ENCODE measurements at regions not wholly inside any gene's neighbourhood (a gene's known extent, or its start where the extent isn't known, plus 50 kb on each side); places are given as distances from the start of the nearest gene placed in this dataset.

GRCh38 chr1:104699433-104699832, 949.7 kb downstream of the AMY1C start (continued):
- TF ChIP-seq, protein P1, sequence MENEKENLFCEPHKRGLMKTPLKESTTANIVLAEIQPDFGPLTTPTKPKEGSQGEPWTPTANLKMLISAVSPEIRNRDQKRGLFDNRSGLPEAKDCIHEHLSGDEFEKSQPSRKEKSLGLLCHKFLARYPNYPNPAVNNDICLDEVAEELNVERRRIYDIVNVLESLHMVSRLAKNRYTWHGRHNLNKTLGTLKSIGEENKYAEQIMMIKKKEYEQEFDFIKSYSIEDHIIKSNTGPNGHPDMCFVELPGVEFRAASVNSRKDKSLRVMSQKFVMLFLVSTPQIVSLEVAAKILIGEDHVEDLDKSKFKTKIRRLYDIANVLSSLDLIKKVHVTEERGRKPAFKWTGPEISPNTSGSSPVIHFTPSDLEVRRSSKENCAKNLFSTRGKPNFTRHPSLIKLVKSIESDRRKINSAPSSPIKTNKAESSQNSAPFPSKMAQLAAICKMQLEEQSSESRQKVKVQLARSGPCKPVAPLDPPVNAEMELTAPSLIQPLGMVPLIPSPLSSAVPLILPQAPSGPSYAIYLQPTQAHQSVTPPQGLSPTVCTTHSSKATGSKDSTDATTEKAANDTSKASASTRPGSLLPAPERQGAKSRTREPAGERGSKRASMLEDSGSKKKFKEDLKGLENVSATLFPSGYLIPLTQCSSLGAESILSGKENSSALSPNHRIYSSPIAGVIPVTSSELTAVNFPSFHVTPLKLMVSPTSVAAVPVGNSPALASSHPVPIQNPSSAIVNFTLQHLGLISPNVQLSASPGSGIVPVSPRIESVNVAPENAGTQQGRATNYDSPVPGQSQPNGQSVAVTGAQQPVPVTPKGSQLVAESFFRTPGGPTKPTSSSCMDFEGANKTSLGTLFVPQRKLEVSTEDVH (IDR thresholded peaks at IDR 0.05; ENCODE audit: low read depth, partially characterized antibody): no peak
- TF ChIP-seq, protein P2, sequence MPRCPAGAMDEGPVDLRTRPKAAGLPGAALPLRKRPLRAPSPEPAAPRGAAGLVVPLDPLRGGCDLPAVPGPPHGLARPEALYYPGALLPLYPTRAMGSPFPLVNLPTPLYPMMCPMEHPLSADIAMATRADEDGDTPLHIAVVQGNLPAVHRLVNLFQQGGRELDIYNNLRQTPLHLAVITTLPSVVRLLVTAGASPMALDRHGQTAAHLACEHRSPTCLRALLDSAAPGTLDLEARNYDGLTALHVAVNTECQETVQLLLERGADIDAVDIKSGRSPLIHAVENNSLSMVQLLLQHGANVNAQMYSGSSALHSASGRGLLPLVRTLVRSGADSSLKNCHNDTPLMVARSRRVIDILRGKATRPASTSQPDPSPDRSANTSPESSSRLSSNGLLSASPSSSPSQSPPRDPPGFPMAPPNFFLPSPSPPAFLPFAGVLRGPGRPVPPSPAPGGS (IDR thresholded peaks at IDR 0.05; ENCODE audit: borderline replicate concordance, insufficient read depth, low read depth, low read length, poor library complexity, severe bottlenecking): no peak
- TF ChIP-seq KDM1A (IDR thresholded peaks at IDR 0.05; ENCODE audit: borderline replicate concordance): no peak
- no peak for TF ChIP-seq SMC3 (IDR thresholded peaks at IDR 0.05; ENCODE audit: borderline replicate concordance, low read length)
- no peak for TF ChIP-seq ZNF384 (IDR thresholded peaks at IDR 0.05; ENCODE audit: borderline replicate concordance, low read depth, low read length)
- no peak for TF ChIP-seq BHLHE40 (IDR thresholded peaks at IDR 0.05; ENCODE audit: borderline replicate concordance in 1 of 2, low read depth in 2 of 2, low read length in 1 of 2)
- TF ChIP-seq TBL1XR1 (IDR thresholded peaks at IDR 0.05; ENCODE audit: low read depth, low read length): no peak
- TF ChIP-seq DPF2 (IDR thresholded peaks at IDR 0.05): no peak
- TF ChIP-seq JUNB (IDR thresholded peaks at IDR 0.05): no peak
- no peak for TF ChIP-seq SMAD1 (IDR thresholded peaks at IDR 0.05; ENCODE audit: low read depth, partially characterized antibody)

All from GM12878 (cell line).